ENCODE measurements at regions not wholly inside any gene's neighbourhood (a gene's known extent, or its start where the extent isn't known, plus 50 kb on each side); places are given as distances from the start of the nearest gene placed in this dataset.

DNA sequence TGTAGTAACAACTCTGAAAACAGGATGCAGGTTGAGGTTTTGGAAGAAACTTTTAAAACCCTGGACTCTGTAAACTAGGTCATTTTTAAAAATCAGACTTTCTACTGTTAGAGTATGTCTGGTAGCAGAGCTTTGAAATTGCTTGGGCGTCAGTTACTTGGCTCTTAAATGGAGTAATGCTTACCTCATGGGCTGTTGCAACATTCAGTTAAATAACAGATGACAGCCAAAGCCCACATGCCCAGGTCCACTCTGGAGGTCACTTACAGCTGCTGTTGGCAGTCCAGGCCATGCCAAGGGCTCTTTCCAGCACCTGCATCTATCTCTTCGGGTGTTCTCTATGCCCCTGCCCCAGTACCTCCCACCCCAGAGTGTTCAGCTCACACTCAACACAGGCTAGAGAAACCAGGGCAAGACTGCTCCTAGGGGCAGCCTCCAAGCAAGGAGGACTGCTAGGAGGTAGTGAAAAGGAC is 96.4 kb downstream of the BANF2 start:
- TF ChIP-seq, protein P1, sequence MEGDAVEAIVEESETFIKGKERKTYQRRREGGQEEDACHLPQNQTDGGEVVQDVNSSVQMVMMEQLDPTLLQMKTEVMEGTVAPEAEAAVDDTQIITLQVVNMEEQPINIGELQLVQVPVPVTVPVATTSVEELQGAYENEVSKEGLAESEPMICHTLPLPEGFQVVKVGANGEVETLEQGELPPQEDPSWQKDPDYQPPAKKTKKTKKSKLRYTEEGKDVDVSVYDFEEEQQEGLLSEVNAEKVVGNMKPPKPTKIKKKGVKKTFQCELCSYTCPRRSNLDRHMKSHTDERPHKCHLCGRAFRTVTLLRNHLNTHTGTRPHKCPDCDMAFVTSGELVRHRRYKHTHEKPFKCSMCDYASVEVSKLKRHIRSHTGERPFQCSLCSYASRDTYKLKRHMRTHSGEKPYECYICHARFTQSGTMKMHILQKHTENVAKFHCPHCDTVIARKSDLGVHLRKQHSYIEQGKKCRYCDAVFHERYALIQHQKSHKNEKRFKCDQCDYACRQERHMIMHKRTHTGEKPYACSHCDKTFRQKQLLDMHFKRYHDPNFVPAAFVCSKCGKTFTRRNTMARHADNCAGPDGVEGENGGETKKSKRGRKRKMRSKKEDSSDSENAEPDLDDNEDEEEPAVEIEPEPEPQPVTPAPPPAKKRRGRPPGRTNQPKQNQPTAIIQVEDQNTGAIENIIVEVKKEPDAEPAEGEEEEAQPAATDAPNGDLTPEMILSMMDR (IDR thresholded peaks at IDR 0.05; ENCODE audit: poor library complexity, severe bottlenecking): no peak
- TF ChIP-seq EZH2 (IDR thresholded peaks at IDR 0.05; ENCODE audit: borderline replicate concordance, insufficient read depth, low read length, poor library complexity, severe bottlenecking): no peak
- no peak for TF ChIP-seq EP300 (conservative IDR thresholded peaks at IDR 0.05; ENCODE audit: poor library complexity, severe bottlenecking)

All from neural cell (in vitro differentiated cells).